ENCODE measurements at regions not wholly inside any gene's neighbourhood (a gene's known extent, or its start where the extent isn't known, plus 50 kb on each side); places are given as distances from the start of the nearest gene placed in this dataset.

DNA sequence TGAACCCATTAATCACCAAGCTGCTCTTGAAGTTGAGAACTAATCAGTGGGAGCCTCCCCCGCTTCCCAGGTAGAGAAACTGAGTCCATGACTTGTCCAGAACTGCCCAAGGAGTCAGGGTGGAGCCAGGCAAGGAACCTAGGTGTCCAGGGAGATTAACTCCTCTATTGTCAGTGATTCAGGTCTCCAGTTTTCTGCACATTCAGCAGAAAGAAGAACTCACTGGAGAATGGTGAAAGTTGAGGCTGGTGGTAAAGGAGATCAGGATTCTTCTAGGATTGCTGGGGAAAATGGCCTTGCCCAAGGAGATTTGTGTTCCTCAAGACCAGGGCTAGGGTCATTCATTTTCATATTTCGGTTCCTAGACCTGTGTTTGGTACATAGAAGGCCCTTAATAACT, 87.2 kb upstream of the CISTR start:
- TF ChIP-seq, protein P1, sequence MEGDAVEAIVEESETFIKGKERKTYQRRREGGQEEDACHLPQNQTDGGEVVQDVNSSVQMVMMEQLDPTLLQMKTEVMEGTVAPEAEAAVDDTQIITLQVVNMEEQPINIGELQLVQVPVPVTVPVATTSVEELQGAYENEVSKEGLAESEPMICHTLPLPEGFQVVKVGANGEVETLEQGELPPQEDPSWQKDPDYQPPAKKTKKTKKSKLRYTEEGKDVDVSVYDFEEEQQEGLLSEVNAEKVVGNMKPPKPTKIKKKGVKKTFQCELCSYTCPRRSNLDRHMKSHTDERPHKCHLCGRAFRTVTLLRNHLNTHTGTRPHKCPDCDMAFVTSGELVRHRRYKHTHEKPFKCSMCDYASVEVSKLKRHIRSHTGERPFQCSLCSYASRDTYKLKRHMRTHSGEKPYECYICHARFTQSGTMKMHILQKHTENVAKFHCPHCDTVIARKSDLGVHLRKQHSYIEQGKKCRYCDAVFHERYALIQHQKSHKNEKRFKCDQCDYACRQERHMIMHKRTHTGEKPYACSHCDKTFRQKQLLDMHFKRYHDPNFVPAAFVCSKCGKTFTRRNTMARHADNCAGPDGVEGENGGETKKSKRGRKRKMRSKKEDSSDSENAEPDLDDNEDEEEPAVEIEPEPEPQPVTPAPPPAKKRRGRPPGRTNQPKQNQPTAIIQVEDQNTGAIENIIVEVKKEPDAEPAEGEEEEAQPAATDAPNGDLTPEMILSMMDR (IDR thresholded peaks at IDR 0.05) = no peak
- DNase-seq (no peak), ATAC-seq (no peak)
- Histone ChIP-seq H3K9me3 (no peaks in the 10 kb centered on the region), H3K36me3 (ENCODE audit: low read depth) (no peaks in the 10 kb centered on the region), H3K4me1 (ENCODE audit: low read depth) (no peaks in the 10 kb centered on the region), H3K4me3 (no peak overlapping the region)
- intact Hi-C loops (cut with DNase I, micrococcal nuclease) = no loop called here

DNA sequence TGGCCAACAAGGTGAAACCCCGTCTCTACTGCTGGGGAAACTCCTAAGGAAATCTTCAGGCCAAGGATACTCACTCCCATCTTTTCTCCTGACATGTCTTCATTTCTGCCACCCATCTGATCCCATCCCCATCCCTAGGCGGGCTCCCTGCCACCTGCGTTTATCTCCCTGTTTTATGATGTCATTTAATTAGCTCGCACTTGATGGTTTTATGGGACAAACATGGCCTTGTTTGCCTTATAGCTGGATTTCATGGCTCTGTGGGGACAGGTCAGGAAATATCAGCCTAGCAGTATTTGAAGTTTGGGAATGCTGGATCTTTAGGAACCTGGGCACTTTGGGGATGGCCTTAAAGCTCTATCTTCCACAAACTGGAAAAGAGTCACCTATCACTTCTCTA, 88.5 kb upstream of the CISTR start:
- Histone ChIP-seq H3K4me1 (ENCODE audit: low read depth) (no peaks in the 10 kb centered on the region), H3K4me3 (no peak overlapping the region), H3K36me3 (ENCODE audit: low read depth) (no peaks in the 10 kb centered on the region), H3K9me3 (no peaks in the 10 kb centered on the region)
- DNase-seq (no peak), ATAC-seq (no peak)
- intact Hi-C loops (cut with DNase I, micrococcal nuclease) = no loop called here
- TF ChIP-seq, protein P1 (IDR thresholded peaks at IDR 0.05) = no peak

DNA sequence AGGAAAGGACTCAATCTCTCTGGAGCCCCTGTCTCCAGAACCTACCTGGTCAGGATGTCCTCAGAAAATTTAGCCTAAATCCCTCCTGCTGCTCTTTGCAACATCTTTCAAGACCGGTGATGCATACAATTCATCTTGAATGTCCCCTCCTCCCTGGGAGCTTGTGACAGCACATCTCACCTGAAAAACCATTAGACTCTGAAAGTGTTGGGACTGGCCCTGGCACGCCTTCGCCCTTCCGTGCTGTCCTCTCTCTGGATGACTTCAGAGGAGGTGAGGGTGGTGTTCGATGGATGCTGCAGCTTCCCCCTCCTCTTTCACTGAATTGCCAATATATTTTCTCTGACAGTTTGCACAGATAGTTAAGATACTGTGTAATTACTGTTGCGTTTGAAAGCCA, 90.9 kb upstream of the CISTR start:
- no peak overlapping the region for H3K4me3 ChIP-seq
- H3K4me1 ChIP-seq (ENCODE audit: low read depth) = no peaks in the 10 kb centered on the region
- intact Hi-C loops (cut with DNase I, micrococcal nuclease) = no loop called here
- TF ChIP-seq, protein P1 (IDR thresholded peaks at IDR 0.05) = no peak
- H3K9me3 ChIP-seq = no peaks in the 10 kb centered on the region
- no peak for DNase-seq
- no peak for ATAC-seq
- H3K36me3 ChIP-seq (ENCODE audit: low read depth) = no peaks in the 10 kb centered on the region

DNA sequence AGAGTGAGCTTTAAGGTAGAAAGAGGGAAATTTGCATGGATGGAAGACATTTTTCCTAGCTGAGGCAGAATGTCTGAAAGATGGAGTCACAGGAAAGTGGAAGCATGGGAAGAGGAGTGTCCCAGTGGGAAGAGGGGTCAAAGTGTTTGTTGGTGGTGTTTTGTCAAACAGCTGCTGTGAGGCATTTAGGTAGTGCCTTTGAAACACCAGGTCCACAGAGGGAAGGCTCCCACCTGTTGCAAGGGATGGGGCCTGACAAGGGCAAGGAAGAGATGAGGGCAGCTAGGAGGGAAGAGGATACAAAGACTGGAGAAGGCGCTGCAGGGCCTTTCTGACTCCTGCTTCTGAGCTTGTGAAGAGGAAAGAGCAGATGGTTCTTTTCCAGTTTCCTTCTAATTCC, 91.8 kb upstream of the CISTR start:
- ATAC-seq = no peak

DNA sequence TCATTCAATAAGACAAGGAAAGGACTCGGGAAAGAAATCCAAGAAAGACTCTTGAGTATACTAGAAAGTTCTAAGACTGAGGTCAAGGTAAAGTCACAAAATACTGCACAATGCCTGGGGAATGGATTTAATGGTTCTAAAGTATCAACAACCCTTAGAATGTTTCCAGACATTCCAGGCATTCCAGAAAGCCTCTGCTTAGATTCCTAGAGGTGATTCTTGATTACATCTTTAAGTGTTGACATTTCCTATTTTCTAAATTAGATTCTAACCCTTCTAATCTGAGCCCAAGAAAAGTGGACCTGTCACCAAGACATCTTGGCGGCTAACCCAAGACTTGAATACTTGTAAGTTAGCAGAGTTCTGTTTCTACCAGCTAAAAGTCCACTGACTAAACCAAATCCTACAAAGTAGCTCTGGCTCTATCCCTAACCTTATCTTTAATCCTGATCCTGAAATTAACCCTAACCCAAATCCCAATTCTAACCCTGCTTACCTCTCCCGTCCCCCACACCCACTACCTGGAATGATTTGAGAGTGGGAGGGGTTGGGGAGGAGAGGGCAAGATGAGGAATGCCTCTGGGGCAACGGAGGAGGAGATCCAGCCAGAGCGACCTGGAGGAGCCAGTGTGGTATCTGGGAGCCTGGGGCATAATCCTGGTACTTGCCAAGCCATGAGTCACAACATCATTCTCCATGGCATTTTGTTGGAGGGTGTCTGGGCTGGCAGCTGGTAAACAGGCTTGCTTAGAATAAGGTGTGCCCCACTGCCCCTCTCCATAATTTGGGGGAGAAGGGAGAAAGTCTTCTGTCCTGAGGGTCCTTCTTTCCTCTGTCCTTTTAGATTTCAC, 93.4 kb upstream of the HOXC13 start:
- Histone ChIP-seq H3K4me1 (ENCODE audit: low read depth) (no peaks in the 10 kb centered on the region), H3K36me3 (ENCODE audit: low read depth) (no peaks in the 10 kb centered on the region), H3K4me3 (no peak overlapping the region), H3K9me3 (no peaks in the 10 kb centered on the region)
- ATAC-seq (no peak), DNase-seq (no peak)
- intact Hi-C loops (cut with DNase I, micrococcal nuclease) = no loop called here
- TF ChIP-seq, protein P1 (IDR thresholded peaks at IDR 0.05) = no peak

More for the DNA sequence above, 91.8 kb upstream of the CISTR start:
- TF ChIP-seq, protein P1 (IDR thresholded peaks at IDR 0.05) = no peak
- intact Hi-C loops (cut with DNase I, micrococcal nuclease) = no loop called here
- Histone ChIP-seq H3K36me3 (ENCODE audit: low read depth) (no peaks in the 10 kb centered on the region), H3K4me1 (ENCODE audit: low read depth) (no peaks in the 10 kb centered on the region), H3K4me3 (no peak overlapping the region), H3K9me3 (no peaks in the 10 kb centered on the region)
- DNase-seq = no peak

All from mucosa of descending colon (tissue), 3 donors.